Right lobe of liver (tissue), 6 donors: ENCODE measurements at regions not wholly inside any gene's neighbourhood (a gene's known extent, or its start where the extent isn't known, plus 50 kb on each side); places are given as distances from the start of the nearest gene placed in this dataset.

ENCODE experiments used
- ATAC-seq, 4 donors: fragments of 200-7000 bp; cut with Tn5 transposase; one replicate each; pipeline ENCODE4 v1.9.1; 2020; ENCODE audit warnings: mild to moderate bottlenecking in 4 of 4, moderate library complexity in 4 of 4
- DNase-seq, 3 donors: peaks; one replicate each; pipeline ENCODE4 v3.0.0-alpha.2; 2020
- H3K27ac ChIP-seq, 3 donors: fragments of 200-600 bp; one replicate each; pipeline ENCODE4 v1.8.0; 2022
- H3K27me3 ChIP-seq, 2 donors: fragments of 200-600 bp; one replicate each; pipeline ENCODE4 v1.8.0; 2022
- H3K36me3 ChIP-seq, 4 donors: fragments of 200-600 bp; sonication (generic) in 1 of 4; one replicate each; pipeline versions ENCODE4 v1.5.1 to v1.8.0; 2017 to 2022; ENCODE audit warnings: control low read depth in 1 of 4
- H3K4me1 ChIP-seq, 4 donors: fragments of 200-600 bp; sonication (generic) in 1 of 4; one replicate each; pipeline versions ENCODE4 v1.5.1 to v1.8.0; 2017 to 2022; ENCODE audit warnings: control low read depth in 1 of 4
- H3K4me3 ChIP-seq, 3 donors: fragments of 200-600 bp; one replicate each; pipeline ENCODE4 v1.8.0; 2022
- H3K9me3 ChIP-seq, 4 donors: fragments of 200-600 bp; sonication (generic) in 1 of 4; one replicate each; pipeline versions ENCODE4 v1.5.1 to v1.8.0; 2017 to 2022; ENCODE audit warnings: control low read depth in 1 of 4
- POLR2A ChIP-seq: fragments of 450-650 bp; IDR thresholded peaks from one replicate; pipeline ENCODE4 v1.6.1; 2017; ENCODE audit warnings: antibody characterized with exemption, mild to moderate bottlenecking
- WGBS: methylation state at CpG from one replicate; pipeline ENCODE4 v1.1.6; 2018; ENCODE audit warnings: low coverage, low lambda C conversion rate; ENCODE audit not compliant: insufficient coverage; ENCODE audit errors: missing lambda C conversion rate; 5-methylcytosine and 5-hydroxymethylcytosine counted together
- intact Hi-C, 2 donors: fragments of 100-400 bp; cut with DNase I; formaldehyde crosslinking; loops; one replicate each; pipeline versions ENCODE4 v1.11.2 to v1.14.1; 2022
- TF ChIP-seq, protein P1 (sequence below), 4 donors: fragments of 200-600 bp in 3 of 4; fragments of 450-650 bp in 1 of 4; IDR thresholded peaks; one replicate each; pipeline versions ENCODE4 v1.5.1 to v1.8.0; 2016 to 2022; ENCODE audit warnings: antibody characterized with exemption in 4 of 4, mild to moderate bottlenecking in 2 of 4
- donor health status: DM: no; HTN: yes; CAD: no.
- donor health status: DM: no; HTN: no; CAD: no.
- donor health status: DM: no; HTN: no; CAD: no.
- donor health status: DM: no; HTN: yes; CAD: no.
- donor health status: DM: no; HTN: yes; CAD: no.

DNA sequence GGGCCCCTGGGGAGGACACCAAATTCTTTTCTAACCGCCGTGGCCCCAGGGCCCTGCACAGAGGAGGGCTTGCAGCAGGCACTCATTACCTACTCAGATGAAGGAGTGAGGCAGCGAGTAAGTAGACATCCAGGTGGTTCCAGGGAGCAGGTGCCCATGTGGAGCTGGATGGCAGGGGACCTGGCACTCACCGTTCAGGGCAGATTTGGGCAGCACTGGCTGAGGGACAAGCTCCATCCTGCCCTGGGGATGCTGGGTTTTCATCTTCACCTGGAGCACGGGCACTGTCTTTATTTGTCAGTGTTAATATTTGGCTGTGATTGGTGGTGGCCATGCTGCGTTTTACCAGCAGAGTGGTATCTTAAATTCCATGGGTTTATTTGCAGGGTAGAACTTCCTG, 1182.7 kb downstream of the BRD1 start:
- Histone ChIP-seq H3K4me1 (no peaks in the 10 kb centered on the region), H3K36me3 (no peaks in the 10 kb centered on the region), H3K27me3 (no peaks in the 10 kb centered on the region), H3K27ac (no peak overlapping the region), H3K9me3 (no peaks in the 10 kb centered on the region), H3K4me3 (no peak overlapping the region)
- TF ChIP-seq, protein P1, sequence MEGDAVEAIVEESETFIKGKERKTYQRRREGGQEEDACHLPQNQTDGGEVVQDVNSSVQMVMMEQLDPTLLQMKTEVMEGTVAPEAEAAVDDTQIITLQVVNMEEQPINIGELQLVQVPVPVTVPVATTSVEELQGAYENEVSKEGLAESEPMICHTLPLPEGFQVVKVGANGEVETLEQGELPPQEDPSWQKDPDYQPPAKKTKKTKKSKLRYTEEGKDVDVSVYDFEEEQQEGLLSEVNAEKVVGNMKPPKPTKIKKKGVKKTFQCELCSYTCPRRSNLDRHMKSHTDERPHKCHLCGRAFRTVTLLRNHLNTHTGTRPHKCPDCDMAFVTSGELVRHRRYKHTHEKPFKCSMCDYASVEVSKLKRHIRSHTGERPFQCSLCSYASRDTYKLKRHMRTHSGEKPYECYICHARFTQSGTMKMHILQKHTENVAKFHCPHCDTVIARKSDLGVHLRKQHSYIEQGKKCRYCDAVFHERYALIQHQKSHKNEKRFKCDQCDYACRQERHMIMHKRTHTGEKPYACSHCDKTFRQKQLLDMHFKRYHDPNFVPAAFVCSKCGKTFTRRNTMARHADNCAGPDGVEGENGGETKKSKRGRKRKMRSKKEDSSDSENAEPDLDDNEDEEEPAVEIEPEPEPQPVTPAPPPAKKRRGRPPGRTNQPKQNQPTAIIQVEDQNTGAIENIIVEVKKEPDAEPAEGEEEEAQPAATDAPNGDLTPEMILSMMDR (IDR thresholded peaks at IDR 0.05): no peak
- DNase-seq (no peak), ATAC-seq (no peak)
- intact Hi-C loops: no loop called here
- WGBS: 40% methylated on average over 1 of the region's 6 CpGs

- no peak for DNase-seq
- TF ChIP-seq, protein P1 (IDR thresholded peaks at IDR 0.05): no peak
- no peak for TF ChIP-seq POLR2A
- Histone ChIP-seq H3K27me3 (no peaks in the 10 kb centered on the region), H3K36me3 (no peaks in the 10 kb centered on the region), H3K4me1 (no peaks in the 10 kb centered on the region), H3K27ac (no peak overlapping the region), H3K9me3 (no peaks in the 10 kb centered on the region), H3K4me3 (no peak overlapping the region)
- no peak for ATAC-seq
- intact Hi-C loops: no loop called here
- 40% methylated on average over 2 of the region's 9 CpGs for WGBS
These were observed 1183.6 kb downstream of the BRD1 start for GRCh38 chr22:48644108-48644507.

DNA sequence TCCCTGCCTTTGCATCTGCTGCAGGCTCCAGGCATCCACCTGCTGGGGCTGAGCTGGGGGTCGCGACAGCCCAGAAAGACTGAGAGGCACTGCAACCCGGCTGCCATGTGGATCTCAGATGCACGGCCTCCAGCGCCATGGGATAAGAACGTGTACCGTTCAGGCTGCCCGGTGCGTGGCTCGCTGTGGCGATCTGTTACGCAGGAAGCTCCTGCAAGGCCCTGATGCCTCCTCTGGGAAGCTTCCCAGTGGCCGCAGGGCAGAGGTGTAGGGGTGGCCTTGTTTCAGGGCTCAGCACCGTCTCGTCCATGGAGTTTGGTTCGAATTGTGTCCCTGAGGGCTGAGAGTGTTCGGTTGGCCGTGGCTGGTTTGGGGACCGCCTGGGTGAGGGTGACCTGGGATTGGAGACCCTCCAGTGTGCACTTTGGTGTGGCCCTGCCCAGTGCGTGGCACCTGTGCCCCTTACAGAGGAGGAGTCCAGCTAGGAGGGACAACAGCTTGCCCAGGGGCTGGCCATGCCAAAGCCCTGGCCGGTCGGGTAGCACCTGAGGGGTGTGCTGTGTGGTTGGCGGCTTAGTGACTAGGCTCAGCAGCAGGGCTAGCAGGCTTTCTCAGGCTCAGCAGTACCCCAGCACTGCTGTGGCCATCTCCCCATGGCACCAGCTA, 1184.5 kb downstream of the BRD1 start:
- Histone ChIP-seq H3K4me1 (no peaks in the 10 kb centered on the region), H3K9me3 (no peaks in the 10 kb centered on the region), H3K4me3 (no peak overlapping the region), H3K27me3 (no peaks in the 10 kb centered on the region), H3K27ac (no peak overlapping the region), H3K36me3 (no peaks in the 10 kb centered on the region)
- TF ChIP-seq, protein P1 (IDR thresholded peaks at IDR 0.05): no peak
- no peak for TF ChIP-seq POLR2A
- intact Hi-C loops: no loop called here
- WGBS: no CpG with 5 or more reads among the region's 23 CpGs
- no peak for DNase-seq
- ATAC-seq: no peak

DNA sequence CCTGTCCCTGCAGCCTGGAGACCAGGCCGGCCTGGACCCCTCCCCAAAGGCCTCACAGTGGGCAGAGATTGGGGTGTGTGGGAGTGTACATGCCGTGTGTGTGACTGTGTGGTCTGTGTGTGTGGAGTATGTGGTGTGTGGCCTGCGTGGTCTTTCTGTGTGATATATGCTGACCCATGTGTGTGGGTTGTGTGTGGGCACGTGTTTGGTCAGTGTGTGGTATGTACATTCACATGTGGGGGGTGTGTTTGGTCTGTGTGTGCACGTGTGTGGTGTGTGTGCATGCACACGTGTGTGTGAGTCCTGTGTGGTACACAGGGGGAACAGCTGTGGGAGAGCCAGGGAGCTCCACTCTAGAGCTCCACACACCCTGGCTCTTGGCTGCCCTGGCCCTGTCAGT, 1185.1 kb downstream of the BRD1 start:
- H3K27me3 ChIP-seq: no peaks in the 10 kb centered on the region
- H3K36me3 ChIP-seq: no peaks in the 10 kb centered on the region
- H3K4me1 ChIP-seq: no peaks in the 10 kb centered on the region
- H3K27ac ChIP-seq: no peak overlapping the region
- no peak overlapping the region for H3K4me3 ChIP-seq
- WGBS: no CpG with 5 or more reads among the region's 6 CpGs
- no peaks in the 10 kb centered on the region for H3K9me3 ChIP-seq
- TF ChIP-seq, protein P1 (IDR thresholded peaks at IDR 0.05): no peak
- no peak for TF ChIP-seq POLR2A
- no peak for ATAC-seq
- no peak for DNase-seq
- intact Hi-C loops: no loop called here
